Esophagus muscularis mucosa (tissue), 4 donors: ENCODE measurements at regions not wholly inside any gene's neighbourhood (a gene's known extent, or its start where the extent isn't known, plus 50 kb on each side); places are given as distances from the start of the nearest gene placed in this dataset.

Source experiments
- CTCF ChIP-seq, 3 experiments: fragments of 200-600 bp in 2 of 3; fragments of 450-650 bp in 1 of 3; sonication (generic) in 2 of 3; IDR thresholded peaks; one replicate each; pipeline ENCODE4 v1.5.1; 2017 to 2019; ENCODE audit warnings: antibody characterized with exemption in 3 of 3, mild to moderate bottlenecking in 2 of 3, moderate library complexity in 1 of 3
- EP300 ChIP-seq: sonication (generic); formaldehyde crosslinking; IDR thresholded peaks from one replicate; pipeline ENCODE4 v1.6.1; 2017; ENCODE audit warnings: antibody characterized with exemption
- POLR2A ChIP-seq: fragments of 450-650 bp; IDR thresholded peaks from one replicate; pipeline ENCODE4 v1.6.1; 2017; ENCODE audit warnings: antibody characterized with exemption, moderate library complexity, mild to moderate bottlenecking, low read depth
- POLR2AphosphoS5 ChIP-seq, 2 donors: sonication (generic); formaldehyde crosslinking; IDR thresholded peaks; one replicate each; pipeline ENCODE4 v1.6.1; 2017; ENCODE audit warnings: antibody characterized with exemption in 2 of 2

DNA sequence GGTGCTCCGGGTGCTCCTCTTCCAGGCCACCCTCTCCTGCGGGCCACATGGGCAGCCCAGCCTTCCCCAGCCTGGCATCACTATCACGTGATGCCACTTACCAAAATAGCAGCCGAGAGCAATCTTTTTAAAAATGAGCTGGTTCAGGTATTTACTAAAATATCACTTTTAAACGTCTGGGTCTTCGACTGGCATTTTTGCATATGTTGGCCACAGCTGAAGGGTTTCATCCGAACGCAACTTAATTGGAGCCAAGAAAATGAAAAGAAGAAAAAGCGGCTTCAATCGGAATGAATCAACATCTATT lies 94.6 kb upstream of the ANO1 start:
- TF ChIP-seq POLR2A: no peak
- TF ChIP-seq CTCF (IDR thresholded peaks at IDR 0.05): no peak
- no peak for TF ChIP-seq POLR2AphosphoS5 (IDR thresholded peaks at IDR 0.05)
- no peak for TF ChIP-seq EP300
